ENCODE measurements at regions not wholly inside any gene's neighbourhood (a gene's known extent, or its start where the extent isn't known, plus 50 kb on each side); places are given as distances from the start of the nearest gene placed in this dataset.

DNA sequence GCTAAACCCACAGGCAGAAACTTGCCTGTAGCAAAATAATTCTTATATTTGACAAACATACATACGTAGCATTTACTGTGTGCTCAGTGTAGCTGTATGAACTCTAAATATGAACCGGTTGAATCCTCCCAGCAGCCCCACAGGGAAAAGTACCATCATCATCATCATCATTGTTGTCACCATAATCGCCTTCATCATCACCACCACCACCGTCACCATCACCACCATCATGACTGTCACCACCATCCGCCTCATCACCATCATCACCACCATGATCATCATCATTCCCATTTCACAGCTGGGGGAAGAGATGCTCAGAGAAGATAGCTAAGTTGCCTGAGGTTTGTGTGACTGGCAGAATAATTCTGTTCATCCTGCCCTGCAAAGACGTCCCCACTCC is 81.7 kb downstream of the IRF8 start:
- TF ChIP-seq, protein P1, sequence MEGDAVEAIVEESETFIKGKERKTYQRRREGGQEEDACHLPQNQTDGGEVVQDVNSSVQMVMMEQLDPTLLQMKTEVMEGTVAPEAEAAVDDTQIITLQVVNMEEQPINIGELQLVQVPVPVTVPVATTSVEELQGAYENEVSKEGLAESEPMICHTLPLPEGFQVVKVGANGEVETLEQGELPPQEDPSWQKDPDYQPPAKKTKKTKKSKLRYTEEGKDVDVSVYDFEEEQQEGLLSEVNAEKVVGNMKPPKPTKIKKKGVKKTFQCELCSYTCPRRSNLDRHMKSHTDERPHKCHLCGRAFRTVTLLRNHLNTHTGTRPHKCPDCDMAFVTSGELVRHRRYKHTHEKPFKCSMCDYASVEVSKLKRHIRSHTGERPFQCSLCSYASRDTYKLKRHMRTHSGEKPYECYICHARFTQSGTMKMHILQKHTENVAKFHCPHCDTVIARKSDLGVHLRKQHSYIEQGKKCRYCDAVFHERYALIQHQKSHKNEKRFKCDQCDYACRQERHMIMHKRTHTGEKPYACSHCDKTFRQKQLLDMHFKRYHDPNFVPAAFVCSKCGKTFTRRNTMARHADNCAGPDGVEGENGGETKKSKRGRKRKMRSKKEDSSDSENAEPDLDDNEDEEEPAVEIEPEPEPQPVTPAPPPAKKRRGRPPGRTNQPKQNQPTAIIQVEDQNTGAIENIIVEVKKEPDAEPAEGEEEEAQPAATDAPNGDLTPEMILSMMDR (conservative IDR thresholded peaks at IDR 0.05), result no peak
- TF ChIP-seq EZH2 (IDR thresholded peaks at IDR 0.05; ENCODE audit: low read depth), result no peak

All from PC-9 (cell line).